HEK293 (cell line): ENCODE measurements at regions not wholly inside any gene's neighbourhood (a gene's known extent, or its start where the extent isn't known, plus 50 kb on each side); places are given as distances from the start of the nearest gene placed in this dataset.
A peak's percentile ranks its signal among the peaks of the same experiment; 100 is the strongest.

ENCODE experiments used
- CTCF ChIA-PET: fragments of 350-600 bp; formaldehyde crosslinking; extraction: SDS; loops from one replicate; lab custom pipeline; 2021; ENCODE audit warnings: antibody characterized with exemption; lab: Yijun Ruan, JAX
- POLR2A ChIA-PET: fragments of 300-600 bp; formaldehyde crosslinking; extraction: SDS; loops from one replicate; lab custom pipeline; 2020; ENCODE audit warnings: antibody characterized with exemption, inconsistent platforms; lab: Yijun Ruan, JAX
- H3K27ac ChIP-seq: fragments of 200-500 bp; sonication (Bioruptor generic); 2 replicates; pipeline ENCODE4 v1.5.1; 2014; ENCODE audit warnings: low read depth, low read length, control low read depth, inconsistent platforms; ENCODE audit errors: extremely low read depth
- H3K36me3 ChIP-seq, 2 experiments: fragments of 200-500 bp in 1 of 2; sonication (Bioruptor generic) in 1 of 2; 1 replicate in 1 of 2; 2 replicates in 1 of 2; pipeline ENCODE4 v1.5.1; 2014 to 2017; ENCODE audit warnings: inconsistent platforms in 2 of 2, low read length in 2 of 2; ENCODE audit not compliant: control insufficient read depth in 2 of 2, insufficient read depth in 1 of 2
- H3K4me1 ChIP-seq: fragments of 200-500 bp; sonication (Bioruptor generic); 2 replicates; pipeline ENCODE4 v1.5.1; 2014; ENCODE audit warnings: mild to moderate bottlenecking, low read length, inconsistent platforms; ENCODE audit not compliant: control insufficient read depth, insufficient read depth
- H3K4me3 ChIP-seq: 2 replicates; pipeline ENCODE4 v1.5.1; 2011; ENCODE audit warnings: low read depth, mild to moderate bottlenecking, control low read depth, low read length, moderate library complexity
- H3K9me3 ChIP-seq: fragments of 200-500 bp; sonication (Bioruptor generic); 2 replicates; pipeline ENCODE4 v1.5.1; 2014; ENCODE audit warnings: low read depth, low read length, inconsistent platforms; ENCODE audit not compliant: control insufficient read depth, insufficient read depth
- GLIS2 ChIP-seq: fragments of 450-650 bp; formaldehyde crosslinking; IDR thresholded peaks from 2 replicates; pipeline ENCODE4 v1.5.1; 2016; ENCODE audit warnings: missing biosample characterization, missing genetic modification characterization
- KLF17 ChIP-seq: fragments of 450-650 bp; formaldehyde crosslinking; IDR thresholded peaks from 2 replicates; pipeline ENCODE4 v1.5.1; 2016; ENCODE audit warnings: missing biosample characterization, missing genetic modification characterization
- KLF7 ChIP-seq: fragments of 450-650 bp; formaldehyde crosslinking; IDR thresholded peaks from 2 replicates; pipeline ENCODE4 v1.5.1; 2016; ENCODE audit warnings: missing biosample characterization, missing genetic modification characterization, borderline replicate concordance
- PBX3 ChIP-seq: sonication (generic); formaldehyde crosslinking; IDR thresholded peaks from 2 replicates; pipeline ENCODE4 v1.8.1; 2022; ENCODE audit warnings: mild to moderate bottlenecking, moderate library complexity, missing genetic modification reagents
- WT1 ChIP-seq: fragments of 450-650 bp; formaldehyde crosslinking; IDR thresholded peaks from 2 replicates; pipeline ENCODE4 v1.5.1; 2016; ENCODE audit warnings: missing biosample characterization, missing genetic modification characterization
- ZBTB10 ChIP-seq: fragments of 450-650 bp; formaldehyde crosslinking; IDR thresholded peaks from 2 replicates; pipeline ENCODE4 v1.5.1; 2016; ENCODE audit warnings: missing biosample characterization, missing genetic modification characterization
- ZBTB49 ChIP-seq: fragments of 450-650 bp; formaldehyde crosslinking; IDR thresholded peaks from 2 replicates; pipeline ENCODE4 v1.5.1; 2016; ENCODE audit warnings: missing biosample characterization, missing genetic modification characterization, low read depth
- ZNF148 ChIP-seq: fragments of 450-650 bp; formaldehyde crosslinking; IDR thresholded peaks from 2 replicates; pipeline ENCODE4 v1.5.0; 2017; ENCODE audit warnings: missing biosample characterization, missing genetic modification characterization, borderline replicate concordance
- ZNF155 ChIP-seq: fragments of 450-650 bp; formaldehyde crosslinking; IDR thresholded peaks from 2 replicates; pipeline ENCODE4 v1.5.1; 2016; ENCODE audit warnings: missing biosample characterization, missing genetic modification characterization
- ZNF184 ChIP-seq: fragments of 450-650 bp; IDR thresholded peaks from 2 replicates; pipeline ENCODE4 v1.5.1; 2018; ENCODE audit warnings: missing biosample characterization, mild to moderate bottlenecking, missing genetic modification characterization
- ZNF354C ChIP-seq: fragments of 450-650 bp; formaldehyde crosslinking; IDR thresholded peaks from 2 replicates; pipeline ENCODE4 v1.5.1; 2016; ENCODE audit warnings: missing biosample characterization, missing genetic modification characterization, low read depth, borderline replicate concordance
- ZNF623 ChIP-seq: fragments of 450-650 bp; formaldehyde crosslinking; IDR thresholded peaks from 2 replicates; pipeline ENCODE4 v1.5.1; 2016; ENCODE audit warnings: missing biosample characterization, missing genetic modification characterization

GRCh38 chr6:106829451-106829850 lies 145.1 kb downstream of the CD24 start (continued):
- TF ChIP-seq PBX3 (CRISPR knock-in tag): no peak

- no peak overlapping the region for H3K27ac ChIP-seq
- CTCF ChIA-PET: no interaction called here
- no peaks in the 10 kb centered on the region for H3K9me3 ChIP-seq
- TF ChIP-seq WT1 (no peak), ZNF623 (tag by site-specific recombination) (peak; percentile 83)
- H3K36me3 ChIP-seq: no peaks in the 10 kb centered on the region
- no peak overlapping the region for H3K4me3 ChIP-seq
- POLR2A ChIA-PET: no interaction called here
- H3K4me1 ChIP-seq: no peaks in the 10 kb centered on the region
These were observed 147.4 kb downstream of the CD24 start for GRCh38 chr6:106827081-106827480.

GRCh38 chr6:106825156-106825555 lies 149.4 kb downstream of the CD24 start:
- H3K9me3 ChIP-seq: no peaks in the 10 kb centered on the region
- H3K36me3 ChIP-seq: no peaks in the 10 kb centered on the region
- ChIA-PET POLR2A (no interaction called here), CTCF (interaction anchor here (0.6 kb wide), 1 partner anchor 346 kb away, joined by 3 read pairs; no protein-coding TSS in a partner anchor)
- TF ChIP-seq ZNF155 (tag by site-specific recombination) (no peak), ZNF184 (tag by site-specific recombination) (no peak), KLF7 (tag by site-specific recombination) (no peak), ZBTB10 (no peak), GLIS2 (tag by site-specific recombination) (no peak), ZNF148 (tag by site-specific recombination) (no peak), KLF17 (no peak), ZBTB49 (tag by site-specific recombination) (no peak), ZNF354C (tag by site-specific recombination) (no peak), ZNF623 (tag by site-specific recombination) (no peak)
- no peaks in the 10 kb centered on the region for H3K4me1 ChIP-seq
- H3K4me3 ChIP-seq: no peak overlapping the region
- no peak overlapping the region for H3K27ac ChIP-seq
